ENCODE measurements at regions not wholly inside any gene's neighbourhood (a gene's known extent, or its start where the extent isn't known, plus 50 kb on each side); places are given as distances from the start of the nearest gene placed in this dataset.
A peak's percentile ranks its signal among the peaks of the same experiment; 100 is the strongest.

DNA sequence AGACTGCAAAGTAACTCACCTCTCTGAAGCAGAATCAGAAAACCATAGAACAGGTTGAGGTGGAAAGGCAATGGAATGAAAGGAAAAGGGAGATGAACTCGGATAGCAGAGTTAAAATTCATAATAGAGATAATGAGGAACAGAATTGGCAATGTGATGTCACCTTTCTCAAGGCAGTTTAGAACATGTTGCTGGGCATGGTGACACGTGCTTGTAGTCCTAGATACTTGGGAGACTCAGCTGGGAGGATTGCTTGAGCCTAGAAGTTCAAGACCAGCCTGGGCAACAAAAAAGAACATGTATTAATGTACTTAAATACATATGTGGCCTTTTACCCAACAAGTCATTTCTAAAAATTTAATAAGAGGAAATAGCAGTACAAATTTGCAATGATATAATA is 81.6 kb upstream of the MIER3 start:
- intact Hi-C loops (cut with DNase I), result no loop called here
- Histone ChIP-seq H3K27ac (peak overlapping the region in 2 of 4 donors; percentile 35 to 52), H3K36me3 (no peaks in the 10 kb centered on the region), H3K4me3 (no peak overlapping the region), H3K4me1 (peaks cover 0 to 20% (median 6%) of the 10 kb centered on the region in 3 donors), H3K27me3 (peaks cover 0 to 2% (median 0%) of the 10 kb centered on the region in 4 donors), H3K9me3 (no peaks in the 10 kb centered on the region)
- 31 to 43% methylated on average over 2 of the region's 2 CpGs for WGBS, 2 donors
- no peak for DNase-seq
- TF ChIP-seq POLR2A (IDR thresholded peaks at IDR 0.05), result no peak
- TF ChIP-seq, protein P1, sequence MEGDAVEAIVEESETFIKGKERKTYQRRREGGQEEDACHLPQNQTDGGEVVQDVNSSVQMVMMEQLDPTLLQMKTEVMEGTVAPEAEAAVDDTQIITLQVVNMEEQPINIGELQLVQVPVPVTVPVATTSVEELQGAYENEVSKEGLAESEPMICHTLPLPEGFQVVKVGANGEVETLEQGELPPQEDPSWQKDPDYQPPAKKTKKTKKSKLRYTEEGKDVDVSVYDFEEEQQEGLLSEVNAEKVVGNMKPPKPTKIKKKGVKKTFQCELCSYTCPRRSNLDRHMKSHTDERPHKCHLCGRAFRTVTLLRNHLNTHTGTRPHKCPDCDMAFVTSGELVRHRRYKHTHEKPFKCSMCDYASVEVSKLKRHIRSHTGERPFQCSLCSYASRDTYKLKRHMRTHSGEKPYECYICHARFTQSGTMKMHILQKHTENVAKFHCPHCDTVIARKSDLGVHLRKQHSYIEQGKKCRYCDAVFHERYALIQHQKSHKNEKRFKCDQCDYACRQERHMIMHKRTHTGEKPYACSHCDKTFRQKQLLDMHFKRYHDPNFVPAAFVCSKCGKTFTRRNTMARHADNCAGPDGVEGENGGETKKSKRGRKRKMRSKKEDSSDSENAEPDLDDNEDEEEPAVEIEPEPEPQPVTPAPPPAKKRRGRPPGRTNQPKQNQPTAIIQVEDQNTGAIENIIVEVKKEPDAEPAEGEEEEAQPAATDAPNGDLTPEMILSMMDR (IDR thresholded peaks at IDR 0.05), result no peak

DNA sequence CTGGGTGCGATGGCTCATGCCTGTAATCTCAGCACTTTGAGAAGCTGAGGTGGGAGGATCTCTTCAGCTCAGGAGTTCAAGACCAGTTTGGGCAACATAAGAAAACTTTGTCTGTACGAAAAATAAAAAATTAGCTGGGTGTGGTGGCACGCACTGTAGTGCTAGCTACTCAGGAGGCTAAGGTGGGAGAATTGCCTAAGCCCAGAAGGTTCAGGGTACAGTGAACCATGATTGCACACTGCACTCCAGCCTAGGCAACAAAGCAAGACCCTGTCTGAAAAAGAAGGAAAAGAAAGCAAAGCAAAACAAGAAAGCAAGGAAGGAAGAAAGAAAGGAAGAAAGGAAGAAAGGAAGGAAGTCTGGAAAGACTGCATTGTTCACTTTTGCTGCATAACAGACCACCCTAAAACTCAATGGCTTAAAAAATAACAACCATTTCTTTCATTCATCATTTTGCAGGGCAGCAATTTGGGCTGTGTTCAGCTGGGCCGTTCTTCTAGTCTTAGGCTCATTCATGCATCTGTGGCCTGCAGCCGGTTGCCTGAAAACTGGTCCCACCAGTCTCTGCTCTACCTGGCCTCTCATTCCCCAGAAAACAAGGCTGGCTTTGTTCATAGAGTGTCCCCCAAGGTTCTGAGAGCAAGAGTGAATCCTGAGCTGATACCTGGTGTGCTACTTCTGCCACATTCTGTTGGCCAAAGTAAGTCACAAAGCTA is 82.4 kb upstream of the MIER3 start:
- H3K4me1 ChIP-seq, result peaks cover 0 to 20% (median 6%) of the 10 kb centered on the region in 3 donors
- no peak for DNase-seq
- peaks cover 0 to 2% (median 0%) of the 10 kb centered on the region in 4 donors for H3K27me3 ChIP-seq
- no peak overlapping the region for H3K27ac ChIP-seq
- intact Hi-C loops (cut with DNase I), result no loop called here
- H3K4me3 ChIP-seq, result no peak overlapping the region
- TF ChIP-seq, protein P1 (IDR thresholded peaks at IDR 0.05), result no peak
- no peak for TF ChIP-seq POLR2A (IDR thresholded peaks at IDR 0.05)
- no peaks in the 10 kb centered on the region for H3K9me3 ChIP-seq
- WGBS, 2 donors, result 63 to 81% methylated on average over 5 of the region's 5 CpGs
- no peaks in the 10 kb centered on the region for H3K36me3 ChIP-seq

DNA sequence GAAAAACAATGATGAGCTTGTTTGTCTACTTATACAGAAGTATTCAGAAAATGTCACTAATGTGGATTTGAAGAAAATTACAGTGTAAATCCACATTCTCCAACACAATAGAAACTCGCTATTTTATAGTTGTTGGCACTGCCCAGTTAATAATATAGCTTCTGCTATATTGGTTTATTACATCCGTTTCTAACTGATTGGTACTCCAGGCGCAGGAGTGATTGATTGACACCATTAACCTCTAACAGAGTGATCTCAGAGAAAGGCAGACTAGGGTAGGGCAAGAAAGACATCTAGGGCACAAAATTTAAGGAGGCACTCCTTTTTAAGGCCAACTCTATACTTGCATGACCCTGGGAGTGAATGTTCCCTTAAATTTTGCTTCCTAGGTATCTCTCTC is 84.0 kb upstream of the MIER3 start:
- intact Hi-C loops (cut with DNase I), result no loop called here
- TF ChIP-seq POLR2A (IDR thresholded peaks at IDR 0.05), result no peak
- TF ChIP-seq, protein P1 (IDR thresholded peaks at IDR 0.05), result no peak
- no peak for DNase-seq
- Histone ChIP-seq H3K4me3 (no peak overlapping the region), H3K4me1 (peaks cover 0 to 20% (median 6%) of the 10 kb centered on the region in 3 donors), H3K36me3 (no peaks in the 10 kb centered on the region), H3K27ac (no peak overlapping the region), H3K9me3 (no peaks in the 10 kb centered on the region), H3K27me3 (no peaks in the 10 kb centered on the region)
- WGBS, 2 donors, result 69 to 92% methylated on average over 3 of the region's 3 CpGs

DNA sequence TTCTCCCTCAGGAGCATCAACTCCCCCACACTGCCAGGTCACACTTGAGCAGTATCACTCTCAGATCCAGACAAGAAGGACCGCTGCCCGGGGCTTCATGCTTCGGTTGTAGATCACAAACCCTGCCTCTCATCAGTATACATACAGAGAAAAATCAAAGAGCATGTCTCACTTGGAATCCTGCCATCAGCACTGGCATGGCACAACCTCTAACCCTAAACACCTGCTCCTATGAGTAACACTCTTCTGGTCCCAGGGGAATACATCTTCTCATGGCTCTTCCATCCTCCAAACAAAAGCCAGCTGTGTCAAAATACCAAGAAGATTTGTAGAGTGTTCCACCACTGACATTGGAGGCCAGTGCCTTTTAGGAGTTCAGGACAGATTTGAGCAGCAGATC is 84.8 kb upstream of the MIER3 start:
- no peak for DNase-seq
- no peak overlapping the region for H3K27ac ChIP-seq
- no peak overlapping the region for H3K4me3 ChIP-seq
- no peak for TF ChIP-seq POLR2A (IDR thresholded peaks at IDR 0.05)
- TF ChIP-seq, protein P1 (IDR thresholded peaks at IDR 0.05), result no peak
- intact Hi-C loops (cut with DNase I), result no loop called here
- no peaks in the 10 kb centered on the region for H3K36me3 ChIP-seq
- 82 to 87% methylated on average over 3 of the region's 3 CpGs for WGBS, 2 donors
- no peaks in the 10 kb centered on the region for H3K9me3 ChIP-seq
- H3K27me3 ChIP-seq, result no peaks in the 10 kb centered on the region
- H3K4me1 ChIP-seq, result peaks cover 0 to 18% (median 6%) of the 10 kb centered on the region in 3 donors

DNA sequence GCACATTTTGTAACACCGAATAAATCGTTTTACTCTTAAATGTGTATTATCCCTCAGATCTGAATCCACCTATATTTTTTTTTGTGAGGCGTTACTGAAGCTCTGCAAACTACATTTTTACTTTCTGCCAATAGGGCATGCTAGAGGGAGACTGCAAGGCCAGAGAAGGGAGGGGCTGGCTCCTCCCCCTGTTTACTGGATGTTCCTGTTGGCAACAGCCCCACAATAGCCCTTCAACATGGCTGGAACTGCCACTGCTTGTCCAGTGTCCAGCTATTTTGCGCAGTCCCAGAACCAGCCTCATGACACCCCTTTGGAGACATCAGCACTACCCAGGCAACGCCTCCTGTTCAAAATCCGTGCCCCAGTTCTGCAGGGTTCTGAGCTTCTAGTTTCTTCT is 85.4 kb upstream of the MIER3 start:
- WGBS, 2 donors, result 73 to 87% methylated on average over 6 of the region's 6 CpGs
- TF ChIP-seq POLR2A (IDR thresholded peaks at IDR 0.05), result no peak
- TF ChIP-seq, protein P1 (IDR thresholded peaks at IDR 0.05), result no peak
- Histone ChIP-seq H3K27me3 (no peaks in the 10 kb centered on the region), H3K9me3 (no peaks in the 10 kb centered on the region), H3K36me3 (no peaks in the 10 kb centered on the region), H3K4me1 (peaks cover 0 to 13% (median 4%) of the 10 kb centered on the region in 3 donors), H3K4me3 (no peak overlapping the region), H3K27ac (no peak overlapping the region)
- intact Hi-C loops (cut with DNase I), result no loop called here
- no peak for DNase-seq

Data from esophagus squamous epithelium (tissue), 5 donors.